ENCODE measurements at regions not wholly inside any gene's neighbourhood (a gene's known extent, or its start where the extent isn't known, plus 50 kb on each side); places are given as distances from the start of the nearest gene placed in this dataset.

GRCh38 chr5:1949253-1949652, 66.5 kb upstream of the IRX4 start:
- Histone ChIP-seq H3K9me3 (no peaks in the 10 kb centered on the region), H3K36me3 (no peaks in the 10 kb centered on the region), H3K4me1 (no peaks in the 10 kb centered on the region), H3K4me3 (no peak overlapping the region), H3K27me3 (ENCODE audit: low read depth) (peaks cover 23% of the 10 kb centered on the region), H3K27ac (no peak overlapping the region)
- no peak for TF ChIP-seq CTCF (IDR thresholded peaks at IDR 0.05)
- no peak for DNase-seq
- no peak for ATAC-seq
- intact Hi-C loops (cut with DNase I) = no loop called here

- Histone ChIP-seq H3K27ac (no peak overlapping the region), H3K4me1 (no peaks in the 10 kb centered on the region), H3K27me3 (ENCODE audit: low read depth) (peaks cover 23% of the 10 kb centered on the region), H3K4me3 (no peak overlapping the region), H3K36me3 (no peaks in the 10 kb centered on the region), H3K9me3 (no peaks in the 10 kb centered on the region)
- DNase-seq (no peak), ATAC-seq (no peak)
- no peak for TF ChIP-seq CTCF (IDR thresholded peaks at IDR 0.05)
- intact Hi-C loops (cut with DNase I) = no loop called here
Observed at GRCh38 chr5:1948663-1949191, 66.0 kb upstream of the IRX4 start.

- H3K27me3 ChIP-seq (ENCODE audit: low read depth) = peaks cover 23% of the 10 kb centered on the region
- intact Hi-C loops (cut with DNase I) = no loop called here
- DNase-seq = no peak
Observed at GRCh38 chr5:1948111-1948510, 65.4 kb upstream of the IRX4 start.

DNA sequence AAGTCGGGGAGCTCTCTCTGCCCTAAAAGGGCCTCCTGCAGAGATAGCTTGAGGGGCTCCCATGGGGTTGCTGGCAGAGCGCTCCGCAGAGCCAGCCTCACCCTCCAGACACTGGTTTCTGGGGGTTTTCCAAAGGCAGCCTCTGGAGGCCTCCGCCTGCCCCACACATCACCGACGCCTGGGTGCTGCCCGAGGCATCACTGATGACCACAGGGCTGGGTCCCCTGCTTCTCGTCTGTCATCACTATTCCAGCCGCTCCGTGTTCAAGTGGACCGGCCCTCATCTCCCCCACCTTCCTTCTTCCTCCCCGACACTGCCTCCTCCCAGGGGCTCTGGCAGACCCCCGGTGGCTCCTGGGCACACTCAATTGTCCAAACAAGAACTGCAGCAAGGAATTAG, 64.1 kb upstream of the IRX4 start:
- Histone ChIP-seq H3K27me3 (ENCODE audit: low read depth) (peaks cover 22% of the 10 kb centered on the region), H3K4me3 (no peak overlapping the region), H3K27ac (no peak overlapping the region), H3K9me3 (no peaks in the 10 kb centered on the region), H3K36me3 (no peaks in the 10 kb centered on the region), H3K4me1 (no peaks in the 10 kb centered on the region)
- DNase-seq (no peak), ATAC-seq (no peak)
- intact Hi-C loops (cut with DNase I) = no loop called here
- no peak for TF ChIP-seq CTCF (IDR thresholded peaks at IDR 0.05)

More at GRCh38 chr5:1948111-1948510, 65.4 kb upstream of the IRX4 start:
- no peak for ATAC-seq
- H3K36me3 ChIP-seq = no peaks in the 10 kb centered on the region
- no peak overlapping the region for H3K4me3 ChIP-seq
- H3K9me3 ChIP-seq = no peaks in the 10 kb centered on the region
- H3K27ac ChIP-seq = no peak overlapping the region
- TF ChIP-seq CTCF (IDR thresholded peaks at IDR 0.05) = no peak
- H3K4me1 ChIP-seq = no peaks in the 10 kb centered on the region

GRCh38 chr5:1946122-1946677, 63.5 kb upstream of the IRX4 start:
- intact Hi-C loops (cut with DNase I) = no loop called here
- Histone ChIP-seq H3K4me1 (no peaks in the 10 kb centered on the region), H3K27ac (no peak overlapping the region), H3K4me3 (no peak overlapping the region), H3K9me3 (no peaks in the 10 kb centered on the region), H3K27me3 (ENCODE audit: low read depth) (peaks cover 18% of the 10 kb centered on the region), H3K36me3 (no peaks in the 10 kb centered on the region)
- DNase-seq (no peak), ATAC-seq (no peak)
- TF ChIP-seq CTCF (IDR thresholded peaks at IDR 0.05) = no peak

Data from lower lobe of right lung (tissue), 2 donors.